Hepatocyte (in vitro differentiated cells): ENCODE measurements at regions not wholly inside any gene's neighbourhood (a gene's known extent, or its start where the extent isn't known, plus 50 kb on each side); places are given as distances from the start of the nearest gene placed in this dataset.

Experiments used
- DNase-seq: peaks from one replicate; pipeline ENCODE4 v3.0.0-alpha.2; 2016; ENCODE audit warnings: low spot score
- H2AFZ ChIP-seq: fragments of 200-600 bp; sonication (generic); 2 replicates; pipeline ENCODE4 v1.6.0; 2016; ENCODE audit warnings: antibody characterized with exemption, mild to moderate bottlenecking
- H3K27ac ChIP-seq: fragments of 200-600 bp; sonication (generic); 2 replicates; pipeline ENCODE4 v1.5.1; 2016; ENCODE audit warnings: mild to moderate bottlenecking
- H3K27me3 ChIP-seq: fragments of 200-600 bp; sonication (generic); 2 replicates; pipeline ENCODE4 v1.6.1; 2016
- H3K36me3 ChIP-seq: fragments of 200-600 bp; sonication (generic); replicated peaks from 2 replicates; pipeline ENCODE4 v1.5.1; 2016; ENCODE audit warnings: low read depth; ENCODE audit not compliant: insufficient read depth
- H3K4me1 ChIP-seq: fragments of 200-600 bp; sonication (generic); 2 replicates; pipeline ENCODE4 v1.5.1; 2016; ENCODE audit warnings: mild to moderate bottlenecking, moderate library complexity; ENCODE audit not compliant: insufficient read depth
- H3K4me2 ChIP-seq: fragments of 200-600 bp; sonication (generic); 2 replicates; pipeline ENCODE4 v1.6.0; 2016
- H3K4me3 ChIP-seq: fragments of 200-600 bp; sonication (generic); 2 replicates; pipeline ENCODE4 v1.5.1; 2016; ENCODE audit warnings: mild to moderate bottlenecking
- H3K79me2 ChIP-seq: fragments of 200-600 bp; sonication (generic); 2 replicates; pipeline ENCODE4 v1.6.0; 2017; ENCODE audit warnings: mild to moderate bottlenecking
- H3K9me2 ChIP-seq: fragments of 200-600 bp; sonication (generic); replicated peaks from 2 replicates; pipeline ENCODE4 v1.6.0; 2017; ENCODE audit warnings: mild to moderate bottlenecking; ENCODE audit not compliant: insufficient read depth
- H3K9me3 ChIP-seq: fragments of 200-600 bp; sonication (generic); 2 replicates; pipeline ENCODE4 v1.5.1; 2016; ENCODE audit warnings: low read depth, mild to moderate bottlenecking
- H4K20me1 ChIP-seq: fragments of 200-600 bp; sonication (generic); 2 replicates; pipeline ENCODE4 v1.6.0; 2016; ENCODE audit warnings: mild to moderate bottlenecking; ENCODE audit not compliant: insufficient read depth, poor library complexity, severe bottlenecking
- CTCF ChIP-seq: fragments of 200-600 bp; sonication (generic); IDR thresholded peaks from 2 replicates; pipeline ENCODE4 v1.5.1; 2016; ENCODE audit warnings: antibody characterized with exemption, mild to moderate bottlenecking; ENCODE audit not compliant: poor library complexity
- EZH2 ChIP-seq: fragments of 200-600 bp; sonication (generic); IDR thresholded peaks from 2 replicates; pipeline ENCODE4 v1.6.1; 2016; ENCODE audit warnings: antibody characterized with exemption, mild to moderate bottlenecking, borderline replicate concordance
- EZH2phosphoT487 ChIP-seq: fragments of 200-600 bp; sonication (generic); IDR thresholded peaks from one replicate; pipeline ENCODE4 v1.6.1; 2018; ENCODE audit warnings: antibody characterized with exemption, mild to moderate bottlenecking, low read depth, moderate library complexity; ENCODE audit not compliant: unreplicated experiment, severe bottlenecking
- WGBS: methylation state at CpG from one replicate; pipeline ENCODE4 v1.1.6; 2016; ENCODE audit warnings: low lambda C conversion rate; ENCODE audit errors: missing lambda C conversion rate; 5-methylcytosine and 5-hydroxymethylcytosine counted together

- Histone ChIP-seq H2AFZ (no peak overlapping the region), H3K27me3 (no peaks in the 10 kb centered on the region), H3K9me2 (no peaks in the 10 kb centered on the region), H4K20me1 (no peaks in the 10 kb centered on the region), H3K9me3 (no peaks in the 10 kb centered on the region), H3K36me3 (no peaks in the 10 kb centered on the region), H3K79me2 (no peaks in the 10 kb centered on the region), H3K4me3 (no peak overlapping the region), H3K27ac (no peak overlapping the region), H3K4me2 (no peak overlapping the region), H3K4me1 (no peaks in the 10 kb centered on the region)
- DNase-seq = no peak
- TF ChIP-seq CTCF (no peak), EZH2 (no peak), EZH2phosphoT487 (no peak)
- 76% methylated on average over 1 of the region's 1 CpG for WGBS
Observed at GRCh38 chr2:142200062-142200461, 69.2 kb upstream of the LRP1B start.

GRCh38 chr2:142199073-142199472 is 68.3 kb upstream of the LRP1B start:
- 73% methylated on average over 2 of the region's 2 CpGs for WGBS
- Histone ChIP-seq H3K9me3 (no peaks in the 10 kb centered on the region), H3K27ac (no peak overlapping the region), H3K4me1 (no peaks in the 10 kb centered on the region), H3K4me2 (no peak overlapping the region), H4K20me1 (no peaks in the 10 kb centered on the region), H3K9me2 (no peaks in the 10 kb centered on the region), H2AFZ (no peak overlapping the region), H3K4me3 (no peak overlapping the region), H3K36me3 (no peaks in the 10 kb centered on the region), H3K79me2 (no peaks in the 10 kb centered on the region), H3K27me3 (no peaks in the 10 kb centered on the region)
- DNase-seq = no peak
- TF ChIP-seq EZH2 = no peak
- TF ChIP-seq CTCF = no peak
- no peak for TF ChIP-seq EZH2phosphoT487

GRCh38 chr2:142190805-142191204 is 60.0 kb upstream of the LRP1B start:
- Histone ChIP-seq H3K36me3 (no peaks in the 10 kb centered on the region), H3K9me2 (no peaks in the 10 kb centered on the region), H3K79me2 (no peaks in the 10 kb centered on the region), H2AFZ (no peak overlapping the region), H3K4me2 (no peak overlapping the region), H3K9me3 (no peaks in the 10 kb centered on the region), H3K4me1 (no peaks in the 10 kb centered on the region), H3K27me3 (no peaks in the 10 kb centered on the region), H3K27ac (no peak overlapping the region), H4K20me1 (no peaks in the 10 kb centered on the region), H3K4me3 (no peak overlapping the region)
- 57% methylated on average over 1 of the region's 1 CpG for WGBS
- TF ChIP-seq EZH2phosphoT487 = no peak
- no peak for TF ChIP-seq CTCF
- no peak for TF ChIP-seq EZH2
- DNase-seq = no peak

- no peak for DNase-seq
- Histone ChIP-seq H3K27me3 (no peaks in the 10 kb centered on the region), H3K9me3 (no peaks in the 10 kb centered on the region), H3K9me2 (no peaks in the 10 kb centered on the region), H3K4me2 (no peak overlapping the region), H2AFZ (no peak overlapping the region), H3K4me1 (no peaks in the 10 kb centered on the region), H3K27ac (no peak overlapping the region), H4K20me1 (no peaks in the 10 kb centered on the region), H3K36me3 (no peaks in the 10 kb centered on the region), H3K79me2 (no peaks in the 10 kb centered on the region), H3K4me3 (no peak overlapping the region)
- TF ChIP-seq EZH2 (no peak), EZH2phosphoT487 (no peak), CTCF (no peak)
- 82% methylated on average over 1 of the region's 1 CpG for WGBS
Observed at GRCh38 chr2:142189501-142189900, 58.7 kb upstream of the LRP1B start.
